NCI-H460 (cell line): ENCODE measurements at regions not wholly inside any gene's neighbourhood (a gene's known extent, or its start where the extent isn't known, plus 50 kb on each side); places are given as distances from the start of the nearest gene placed in this dataset.
"Not testable (repeated sequence)": the region's sequence is repeated elsewhere in the genome, so short reads cannot be mapped to it uniquely, and the experiment has no call there.

Source experiments
- DNase-seq: peaks from one replicate; pipeline ENCODE4 v3.0.0-alpha.2; 2016; ENCODE audit warnings: low read depth; ENCODE audit errors: extremely low read depth

DNA sequence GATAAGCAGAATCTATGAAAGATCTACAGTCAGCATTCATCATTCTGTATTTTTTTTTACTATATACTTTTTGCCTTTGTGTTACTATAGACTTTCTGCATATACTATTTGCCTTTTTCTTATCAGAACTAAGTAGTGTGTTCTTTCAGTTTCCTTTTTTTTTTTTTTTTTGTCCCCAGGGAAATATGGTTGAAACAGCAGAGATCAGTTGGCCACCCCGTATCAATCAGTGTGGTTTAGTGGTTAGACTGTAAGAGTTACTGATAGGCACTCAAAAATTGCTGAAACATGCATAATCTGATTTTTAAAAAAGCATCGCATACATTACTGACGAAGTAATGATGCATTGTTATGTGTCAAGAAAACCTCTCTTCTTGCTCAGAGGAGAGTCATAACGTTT lies 990.8 kb upstream of the EDIL3 start:
- no peak for DNase-seq

GRCh38 chr5:85388770-85389169 lies 1004.1 kb upstream of the EDIL3 start:
- DNase-seq: no peak

DNA sequence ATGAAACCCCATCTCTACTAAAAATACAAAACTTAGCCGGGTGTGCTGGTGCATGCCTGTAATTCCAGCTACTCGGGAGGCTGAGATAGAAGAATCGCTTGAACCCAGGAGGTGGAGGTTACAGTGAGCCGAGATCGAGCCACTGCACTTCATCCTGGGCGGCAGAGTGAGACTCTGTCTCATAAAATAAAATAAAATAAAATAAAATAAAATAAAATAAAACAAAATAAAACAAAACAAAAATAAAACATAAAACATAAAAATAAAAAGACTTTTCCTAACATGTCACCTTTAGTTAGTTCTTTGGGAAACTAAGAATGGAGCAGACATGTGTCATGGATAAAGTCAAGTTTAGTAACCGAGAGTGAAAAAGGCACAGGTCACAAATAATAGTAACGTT lies 1007.6 kb upstream of the EDIL3 start:
- DNase-seq: not testable (repeated sequence)

DNA sequence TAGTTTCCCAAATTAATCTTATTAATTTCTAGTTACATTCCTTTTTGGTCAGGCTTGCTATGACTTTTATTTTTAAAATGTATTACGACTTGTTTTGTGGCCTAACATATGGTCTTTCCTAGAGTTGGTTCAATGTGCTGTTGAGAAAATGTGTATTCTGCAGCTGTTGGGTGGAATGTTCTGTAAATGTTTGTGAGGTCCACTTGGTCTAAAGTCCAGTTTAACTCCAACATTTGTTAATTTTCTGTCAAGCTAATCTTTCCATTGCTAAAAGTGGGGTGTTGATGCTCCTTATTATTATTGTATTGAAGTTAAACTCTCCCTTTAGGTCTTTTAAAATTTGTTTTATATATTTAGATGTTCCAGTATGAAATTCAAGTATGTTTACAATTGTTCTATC lies 1010.8 kb upstream of the EDIL3 start:
- no peak for DNase-seq

GRCh38 chr5:85397451-85397850 lies 1012.8 kb upstream of the EDIL3 start:
- no peak for DNase-seq

GRCh38 chr5:85428426-85428934 lies 1043.8 kb upstream of the EDIL3 start:
- no peak for DNase-seq

GRCh38 chr5:85431726-85432125 lies 1047.0 kb upstream of the EDIL3 start:
- DNase-seq: not testable (repeated sequence)

GRCh38 chr5:85441156-85441555 lies 1056.5 kb upstream of the EDIL3 start:
- DNase-seq: no peak

- DNase-seq: no peak
Observed at GRCh38 chr5:85441853-85442252, 1057.2 kb upstream of the EDIL3 start.

DNA sequence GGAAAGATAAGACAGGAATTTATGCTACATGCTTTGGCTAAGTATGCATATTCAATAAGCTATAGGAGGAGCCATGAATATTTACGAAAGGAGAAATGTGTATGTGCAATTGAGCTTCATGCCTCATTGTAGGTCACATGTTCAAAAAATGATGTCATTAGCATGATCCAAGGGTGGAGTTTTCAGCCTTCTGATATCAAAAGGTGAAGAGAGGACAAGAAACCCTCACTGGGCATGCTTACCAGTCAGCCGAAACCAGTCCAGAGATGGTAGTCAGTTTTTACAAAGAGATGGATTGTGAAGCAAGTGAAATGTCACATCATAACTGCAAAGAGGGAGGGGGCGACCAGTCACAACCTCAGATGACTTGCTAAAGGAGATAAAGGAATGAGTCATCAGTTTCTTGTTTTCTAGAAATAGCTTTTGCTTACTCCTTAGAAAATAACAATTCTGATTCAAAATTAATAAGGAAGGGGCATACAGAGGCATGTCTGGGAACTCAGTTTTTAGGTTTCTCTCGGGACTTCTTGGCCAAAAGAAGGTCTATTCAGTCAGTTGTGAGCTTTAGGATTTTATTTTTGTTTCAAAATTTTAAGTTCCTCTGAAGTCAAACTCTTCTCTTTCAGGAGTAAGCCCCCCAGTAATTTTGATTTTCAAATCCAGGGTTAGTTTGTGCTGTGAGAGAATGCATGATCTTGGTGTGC lies 1067.8 kb upstream of the EDIL3 start:
- DNase-seq: peak; percentile 24

DNA sequence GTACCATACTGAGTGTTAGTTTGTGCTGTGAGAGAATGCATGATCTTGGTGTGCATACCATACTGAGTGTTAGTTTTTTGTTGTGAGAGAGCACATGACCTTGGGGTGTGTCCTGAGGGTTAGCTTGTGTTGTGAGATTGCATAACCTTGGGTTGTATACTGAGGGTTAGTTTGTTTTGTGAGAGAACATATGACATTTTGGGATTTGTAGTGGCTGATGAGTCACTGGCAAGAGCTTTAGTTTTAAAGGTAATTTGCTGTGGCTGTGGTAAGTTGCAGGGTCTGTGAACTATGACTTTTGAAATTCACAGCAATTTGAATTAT lies 1068.3 kb upstream of the EDIL3 start:
- DNase-seq: peak; percentile 14

GRCh38 chr5:85458319-85458718 lies 1073.6 kb upstream of the EDIL3 start:
- DNase-seq: no peak

DNA sequence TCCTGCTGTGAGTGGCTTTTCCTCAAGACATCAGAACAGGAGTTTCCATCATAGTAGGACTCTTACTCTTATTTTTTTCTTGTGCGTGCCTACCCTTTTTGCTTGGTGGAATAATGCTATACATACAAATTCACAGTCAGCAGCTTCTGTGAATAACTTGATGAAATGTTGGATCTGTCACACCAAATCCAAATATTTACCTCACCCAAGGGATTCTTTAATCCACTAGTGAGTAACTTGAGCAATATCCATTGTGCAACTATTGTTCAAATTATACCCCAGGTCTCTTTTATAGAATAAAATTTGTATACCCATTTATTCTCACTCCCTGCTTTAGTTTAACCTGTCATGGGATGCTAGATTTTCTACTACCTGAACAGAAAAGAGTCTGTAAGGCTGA lies 1078.3 kb upstream of the EDIL3 start:
- no peak for DNase-seq

DNA sequence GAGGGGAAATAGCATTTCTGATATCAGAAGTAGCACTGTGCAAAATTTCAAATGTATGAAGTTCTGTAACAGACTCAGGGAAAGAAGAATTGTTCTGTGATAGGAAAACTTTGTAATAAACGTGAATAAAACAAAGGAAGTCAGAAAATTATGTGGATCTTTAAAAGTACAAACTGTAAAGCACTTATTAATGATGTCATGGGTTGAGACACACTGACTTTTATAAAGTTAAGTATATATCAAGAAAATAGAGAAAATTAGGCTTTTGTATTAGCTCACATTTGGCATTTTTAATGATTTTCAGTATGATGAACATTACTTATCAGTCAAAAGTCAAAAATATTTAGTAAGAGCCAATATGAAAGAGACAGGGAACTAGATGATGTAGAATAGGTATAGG lies 1081.7 kb upstream of the EDIL3 start:
- DNase-seq: no peak

DNA sequence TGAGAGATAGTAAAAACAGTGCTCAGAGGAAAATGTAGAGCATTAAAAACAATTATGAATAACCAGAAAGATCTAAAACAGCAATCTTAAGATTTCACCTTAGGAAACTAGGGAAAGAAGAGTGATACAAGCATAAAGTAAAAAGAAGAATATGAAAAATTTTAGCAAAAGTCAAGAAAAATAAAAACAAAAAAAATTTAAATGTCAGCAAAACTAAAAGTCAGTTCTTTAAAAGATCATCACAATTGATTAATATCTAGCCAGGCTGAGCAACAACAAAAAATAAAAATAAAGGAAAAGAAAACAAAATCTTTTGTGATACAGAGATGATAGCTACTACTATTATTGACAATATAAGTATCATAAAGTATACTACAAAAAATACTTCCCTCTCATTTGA lies 1088.1 kb upstream of the EDIL3 start:
- DNase-seq: no peak

DNA sequence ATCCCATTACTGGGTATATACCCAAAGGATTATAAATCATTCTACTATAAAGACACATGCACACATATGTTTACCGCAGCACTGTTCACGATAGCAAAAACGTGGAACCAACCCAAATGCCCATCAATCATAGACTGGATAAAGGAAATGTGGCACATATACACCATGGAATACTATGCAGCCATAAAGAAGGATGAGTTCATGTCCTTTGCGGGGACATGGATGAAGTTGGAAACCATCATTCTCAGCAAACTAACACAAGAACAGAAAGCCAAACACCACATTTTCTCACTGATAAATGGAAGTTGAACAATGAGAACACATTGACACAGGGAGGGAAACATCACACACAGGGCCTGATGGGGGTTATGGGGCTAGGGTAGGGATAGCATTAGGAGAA lies 1090.5 kb upstream of the EDIL3 start:
- not testable (repeated sequence) for DNase-seq

DNA sequence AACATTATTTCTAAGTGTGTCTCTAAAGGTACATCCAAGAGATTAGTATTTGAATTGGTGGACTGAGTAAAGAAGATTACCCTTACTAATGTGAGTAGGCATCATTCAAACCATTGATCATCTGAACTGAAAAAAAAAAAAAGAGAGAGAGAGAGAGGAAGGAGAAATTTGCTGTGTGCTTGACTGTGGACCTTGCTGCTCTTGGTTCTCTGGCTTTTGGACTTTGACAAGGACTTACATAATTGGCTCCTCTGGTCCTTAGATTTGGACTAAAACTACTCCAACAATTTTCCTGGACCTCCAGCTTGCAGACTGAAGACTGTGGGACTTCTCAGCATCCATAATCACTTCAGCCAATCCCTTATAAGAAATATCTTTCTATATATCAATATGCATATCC lies 1091.9 kb upstream of the EDIL3 start:
- no peak for DNase-seq

DNA sequence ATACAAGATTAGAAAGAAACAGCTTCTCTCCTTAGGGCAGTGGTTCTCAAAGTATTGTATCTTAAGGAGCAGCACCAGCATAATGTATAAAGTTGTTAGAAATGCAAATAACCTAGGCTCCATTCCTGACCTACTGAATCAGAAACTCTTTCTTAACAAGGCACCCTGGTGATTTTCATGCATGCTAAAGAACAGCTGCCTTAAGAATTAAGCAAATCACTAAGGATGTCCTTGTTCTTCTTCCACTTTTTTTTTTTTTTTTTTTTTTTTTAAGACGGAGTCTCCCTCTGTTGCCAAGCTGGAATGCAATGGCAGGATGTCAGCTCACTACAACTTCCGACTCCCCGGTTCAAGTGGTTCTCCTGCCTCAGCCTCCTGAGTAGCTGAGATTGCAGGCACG lies 1095.2 kb upstream of the EDIL3 start:
- no peak for DNase-seq

GRCh38 chr5:85484982-85485574 lies 1100.4 kb upstream of the EDIL3 start:
- no peak for DNase-seq

DNA sequence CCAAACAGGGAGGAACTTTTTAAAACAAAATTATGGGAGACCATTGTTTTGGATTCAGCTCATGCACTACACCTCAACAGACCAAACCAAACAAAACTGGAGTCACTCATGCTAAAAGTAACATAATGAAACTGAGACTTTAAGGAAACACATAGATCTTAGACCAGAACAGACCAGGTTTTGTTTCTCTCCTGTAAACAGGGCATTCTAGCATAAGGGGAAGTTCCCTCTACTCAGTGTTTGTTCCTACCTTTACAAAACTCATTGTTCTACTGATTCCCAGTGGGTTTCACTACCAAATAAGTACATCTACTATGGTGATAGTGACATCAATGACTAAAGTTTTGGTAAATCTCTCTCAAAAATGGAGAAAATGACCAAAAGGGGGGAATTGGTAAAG lies 1103.6 kb upstream of the EDIL3 start:
- DNase-seq: no peak

DNA sequence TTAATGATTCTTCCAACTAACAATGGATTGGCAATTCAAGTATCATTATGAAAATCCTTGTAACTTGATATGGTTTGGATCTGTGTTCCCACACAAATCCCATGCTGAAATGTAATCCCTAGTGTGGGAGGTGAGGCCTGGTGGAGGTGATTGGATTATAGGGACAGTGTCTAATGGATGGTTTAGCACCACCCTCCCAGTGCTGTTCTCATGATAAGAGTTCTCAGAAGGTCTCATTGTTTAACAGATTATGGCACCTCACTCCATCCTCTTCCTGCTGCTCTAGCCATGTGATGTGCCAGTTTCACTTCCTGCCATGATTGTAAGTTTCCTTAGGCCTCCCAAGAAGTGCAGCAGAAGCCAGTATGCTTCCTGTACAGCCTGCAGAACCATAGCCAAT lies 1116.2 kb upstream of the EDIL3 start:
- DNase-seq: no peak

DNA sequence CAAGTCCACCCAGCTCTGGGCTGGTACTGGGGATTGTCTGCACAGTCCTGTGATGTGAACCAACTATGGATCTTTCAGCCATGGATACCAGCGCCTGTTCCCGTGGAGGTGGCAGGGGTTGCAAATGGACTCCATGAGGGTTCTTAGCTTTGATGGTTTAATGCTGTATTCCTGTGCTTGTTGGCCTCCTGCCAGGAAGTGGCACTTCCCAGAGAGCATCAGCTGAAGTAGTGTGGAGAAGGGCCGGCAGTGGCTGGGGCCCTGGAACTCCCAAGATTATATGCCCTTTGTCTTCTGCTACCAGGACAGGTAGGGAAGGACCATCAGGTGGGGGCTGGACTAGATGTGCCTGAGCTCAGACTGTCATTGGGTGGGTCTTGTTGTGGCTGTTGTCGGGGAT lies 1104.8 kb upstream of the COX7C start:
- no peak for DNase-seq

- no peak for DNase-seq
Observed at GRCh38 chr5:85515588-85515987, 1102.2 kb upstream of the COX7C start.
